ENCODE measurements at regions not wholly inside any gene's neighbourhood (a gene's known extent, or its start where the extent isn't known, plus 50 kb on each side); places are given as distances from the start of the nearest gene placed in this dataset.

DNA sequence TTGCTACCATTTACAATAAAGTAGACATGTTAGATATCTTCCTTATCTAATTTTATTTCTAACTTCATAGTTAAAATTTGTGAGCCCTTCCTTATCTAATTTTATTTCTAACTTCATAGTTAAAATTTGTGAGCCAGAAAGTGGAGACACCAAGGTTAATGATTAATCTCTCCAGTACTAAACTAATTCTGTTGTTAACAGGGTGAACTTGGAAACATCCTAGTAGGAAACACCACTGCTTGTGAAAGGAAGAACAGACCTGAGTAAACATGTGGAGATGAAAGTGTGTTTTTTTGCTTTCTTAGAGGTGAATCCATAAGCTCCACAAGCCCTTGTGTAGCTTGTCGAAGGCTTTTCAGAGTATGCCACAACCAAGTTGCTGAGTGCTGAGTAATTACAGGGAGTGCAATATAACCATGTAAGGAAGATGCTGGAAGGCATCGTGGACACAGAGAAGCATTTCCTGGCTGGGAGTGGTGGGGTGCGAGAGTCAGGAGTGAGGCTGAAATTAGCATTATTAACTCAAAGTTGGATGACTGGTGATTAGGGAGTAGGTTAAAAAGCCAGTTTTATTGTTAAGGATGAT is 118.6 kb upstream of the NEIL3 start:
- TF ChIP-seq POLR2AphosphoS5 (IDR thresholded peaks at IDR 0.05; ENCODE audit: borderline replicate concordance, low read depth, low read length) (no peak), EZH2 (IDR thresholded peaks at IDR 0.05) (no peak), FOXP2 (optimal IDR thresholded peaks at IDR 0.05; ENCODE audit: control extremely low read depth, extremely low read length, insufficient read depth) (no peak)
